Right atrium auricular region (tissue), 2 donors: ENCODE measurements at regions not wholly inside any gene's neighbourhood (a gene's known extent, or its start where the extent isn't known, plus 50 kb on each side); places are given as distances from the start of the nearest gene placed in this dataset.
"Not testable (repeated sequence)": the region's sequence is repeated elsewhere in the genome, so short reads cannot be mapped to it uniquely, and the experiment has no call there.

Source experiments
- DNase-seq: peaks from one replicate; pipeline ENCODE4 v3.0.0-alpha.2; 2019; ENCODE audit warnings: low spot score
- H3K27ac ChIP-seq, 2 donors: fragments of 200-600 bp; sonication (generic); 1 replicate in 1 of 2; 2 replicates in 1 of 2; pipeline ENCODE4 v1.5.1; 2016 to 2019
- H3K27me3 ChIP-seq, 2 donors: fragments of 200-600 bp; sonication (generic); one replicate each; pipeline versions ENCODE4 v1.5.1 to v1.6.0; 2017 to 2019
- H3K36me3 ChIP-seq: fragments of 200-600 bp; sonication (generic); one replicate; pipeline ENCODE4 v1.5.1; 2016
- H3K4me1 ChIP-seq, 2 donors: fragments of 200-600 bp; sonication (generic); one replicate each; pipeline versions ENCODE4 v1.5.1 to v1.6.0; 2017 to 2019
- H3K4me3 ChIP-seq, 2 donors: fragments of 200-600 bp; sonication (generic); 1 replicate in 1 of 2; 2 replicates in 1 of 2; pipeline ENCODE4 v1.5.1; 2017 to 2019; ENCODE audit warnings: mild to moderate bottlenecking in 1 of 2, moderate library complexity in 1 of 2
- H3K9me3 ChIP-seq, 2 donors: fragments of 200-600 bp; sonication (generic); one replicate each; pipeline ENCODE4 v1.5.1; 2019
- CTCF ChIP-seq, 2 donors: fragments of 200-600 bp; sonication (generic); IDR thresholded peaks; one replicate each; pipeline ENCODE4 v1.5.1; 2019; ENCODE audit warnings: antibody characterized with exemption in 2 of 2

DNA sequence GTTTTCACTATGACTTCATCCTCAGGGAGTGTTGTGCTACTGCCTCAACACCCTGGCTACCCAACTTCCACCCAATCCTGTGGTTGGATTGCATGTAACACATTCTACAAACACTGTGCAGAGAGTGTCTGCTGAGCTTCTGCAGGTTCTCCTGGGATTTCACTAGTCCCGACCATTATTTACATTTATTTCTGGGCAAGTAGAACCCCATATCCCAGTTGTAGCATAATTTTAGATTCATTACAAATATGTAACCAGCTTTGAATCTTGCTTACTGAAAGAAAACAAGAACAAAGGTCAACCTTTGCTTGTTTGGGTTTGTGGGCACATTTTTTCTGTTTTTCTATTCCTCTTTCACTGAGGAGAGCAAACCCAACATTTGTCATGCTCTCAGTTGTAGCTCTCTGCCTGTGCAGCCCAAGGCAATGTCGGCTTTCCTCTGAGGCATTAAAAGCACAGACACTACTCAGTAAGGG is 2036.1 kb upstream of the LRRTM1 start:
- H3K36me3 ChIP-seq = no peaks in the 10 kb centered on the region
- no peaks in the 10 kb centered on the region for H3K27me3 ChIP-seq
- DNase-seq = no peak
- H3K4me3 ChIP-seq = no peak overlapping the region
- no peak for TF ChIP-seq CTCF (IDR thresholded peaks at IDR 0.05)
- no peak overlapping the region for H3K27ac ChIP-seq
- no peaks in the 10 kb centered on the region for H3K9me3 ChIP-seq
- no peaks in the 10 kb centered on the region for H3K4me1 ChIP-seq

DNA sequence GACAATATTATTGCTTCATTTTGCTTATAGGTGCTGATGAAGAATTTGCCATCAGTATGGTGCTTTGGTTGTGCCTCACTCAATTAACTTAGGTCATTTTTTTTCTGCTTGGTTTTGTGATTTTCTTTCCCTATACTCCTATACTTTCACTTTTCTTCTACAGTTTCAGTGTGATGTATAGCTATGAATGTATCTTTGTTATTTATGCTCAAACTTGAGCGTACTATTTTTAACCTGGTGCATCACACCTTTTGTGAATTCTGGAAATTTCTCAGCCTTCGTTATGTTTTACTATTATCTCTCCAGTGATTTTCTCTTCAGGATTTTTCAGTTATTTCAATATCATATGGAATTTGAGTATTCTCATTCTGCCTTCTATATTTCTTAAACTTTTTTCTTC is 2035.3 kb upstream of the LRRTM1 start:
- H3K9me3 ChIP-seq = no peaks in the 10 kb centered on the region
- H3K4me1 ChIP-seq = no peaks in the 10 kb centered on the region
- H3K27me3 ChIP-seq = no peaks in the 10 kb centered on the region
- DNase-seq = no peak
- H3K27ac ChIP-seq = no peak overlapping the region
- H3K4me3 ChIP-seq = no peak overlapping the region
- no peak for TF ChIP-seq CTCF (IDR thresholded peaks at IDR 0.05)
- no peaks in the 10 kb centered on the region for H3K36me3 ChIP-seq

- no peaks in the 10 kb centered on the region for H3K4me1 ChIP-seq
- DNase-seq = no peak
These were observed 2029.1 kb upstream of the LRRTM1 start for GRCh38 chr2:82333697-82334096.

DNA sequence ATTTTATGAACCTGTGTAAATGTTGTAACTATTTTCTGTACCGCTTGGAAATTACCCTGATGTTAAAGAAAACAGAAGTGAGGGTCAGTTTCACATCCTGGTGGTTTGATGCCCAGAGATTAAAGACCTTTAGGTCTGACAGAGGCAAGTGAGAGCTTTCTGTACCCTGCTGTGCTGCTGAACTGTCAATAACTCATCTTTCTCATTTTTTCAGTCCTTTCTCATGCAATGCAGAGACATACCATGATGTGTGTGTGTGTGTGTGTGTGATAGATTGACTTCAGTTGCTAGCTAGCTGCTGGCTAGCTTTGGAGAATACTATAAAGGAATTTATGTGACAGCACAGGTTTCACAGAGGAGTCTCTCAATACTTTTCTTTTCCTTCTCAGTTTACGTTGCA is 2025.6 kb upstream of the LRRTM1 start:
- Histone ChIP-seq H3K36me3 (no peaks in the 10 kb centered on the region), H3K4me1 (no peaks in the 10 kb centered on the region), H3K27ac (no peak overlapping the region), H3K9me3 (no peaks in the 10 kb centered on the region), H3K27me3 (no peaks in the 10 kb centered on the region), H3K4me3 (no peak overlapping the region)
- TF ChIP-seq CTCF (IDR thresholded peaks at IDR 0.05) = no peak
- no peak for DNase-seq

More at GRCh38 chr2:82333697-82334096, 2029.1 kb upstream of the LRRTM1 start:
- Histone ChIP-seq H3K27me3 (no peaks in the 10 kb centered on the region), H3K9me3 (no peaks in the 10 kb centered on the region), H3K36me3 (no peaks in the 10 kb centered on the region), H3K4me3 (no peak overlapping the region), H3K27ac (no peak overlapping the region)
- no peak for TF ChIP-seq CTCF (IDR thresholded peaks at IDR 0.05)

DNA sequence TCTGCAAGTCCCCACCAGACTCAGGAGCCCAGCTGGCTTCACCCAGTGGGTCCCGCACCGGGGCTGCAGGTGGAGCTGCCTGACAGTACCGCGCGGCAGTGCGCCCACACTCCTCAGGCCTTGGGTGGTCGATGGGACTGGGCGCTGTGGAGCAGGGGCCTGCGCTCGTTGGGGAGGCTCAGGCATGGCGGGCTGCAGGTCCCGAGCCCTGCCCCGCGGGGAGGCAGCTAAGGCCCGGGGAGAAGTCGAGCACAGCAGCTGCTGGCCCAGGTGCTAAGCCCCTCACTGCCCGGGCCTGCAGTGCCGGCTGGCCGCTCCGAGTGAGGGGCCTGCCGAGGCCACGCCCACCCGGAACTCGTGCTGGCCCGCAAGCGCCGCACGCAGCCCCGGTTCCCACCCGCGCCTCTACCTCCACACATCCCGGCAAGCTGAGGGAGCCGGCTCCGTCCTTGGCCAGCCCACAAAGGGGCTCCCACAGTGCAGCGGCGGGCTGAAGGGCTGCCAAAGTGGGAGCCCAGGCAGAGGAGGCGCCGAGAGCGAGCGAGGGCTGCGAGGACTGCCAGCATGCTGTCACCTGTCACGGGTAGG is 2021.7 kb upstream of the LRRTM1 start:
- not testable (repeated sequence) for DNase-seq, H3K36me3 ChIP-seq, H3K27ac ChIP-seq, H3K4me3 ChIP-seq, H3K4me1 ChIP-seq, H3K9me3 ChIP-seq, H3K27me3 ChIP-seq

- no peaks in the 10 kb centered on the region for H3K9me3 ChIP-seq
- no peaks in the 10 kb centered on the region for H3K27me3 ChIP-seq
- TF ChIP-seq CTCF (IDR thresholded peaks at IDR 0.05) = no peak
- no peak for DNase-seq
- no peak overlapping the region for H3K27ac ChIP-seq
- no peak overlapping the region for H3K4me3 ChIP-seq
- no peaks in the 10 kb centered on the region for H3K4me1 ChIP-seq
- H3K36me3 ChIP-seq = no peaks in the 10 kb centered on the region
These were observed 2015.7 kb upstream of the LRRTM1 start for GRCh38 chr2:82320296-82320695.
